Panc1 (cell line): ENCODE measurements at regions not wholly inside any gene's neighbourhood (a gene's known extent, or its start where the extent isn't known, plus 50 kb on each side); places are given as distances from the start of the nearest gene placed in this dataset.

Experiments
- CTCF ChIP-seq: fragments of 450-650 bp; IDR thresholded peaks from 2 replicates; pipeline ENCODE4 v1.5.1; 2017; ENCODE audit warnings: mild to moderate bottlenecking
- POLR2AphosphoS5 ChIP-seq: IDR thresholded peaks from 2 replicates; pipeline ENCODE4 v1.6.1; 2012; ENCODE audit warnings: mild to moderate bottlenecking, low read depth, low read length, moderate library complexity
- REST ChIP-seq, 2 experiments: IDR thresholded peaks; 2 replicates each; pipeline ENCODE4 v1.6.1; 2011 to 2012; ENCODE audit warnings: low read depth in 2 of 2, control low read depth in 1 of 2, low read length in 1 of 2, mild to moderate bottlenecking in 1 of 2, moderate library complexity in 1 of 2; ENCODE audit not compliant: insufficient read depth in 1 of 2

- TF ChIP-seq CTCF (no peak), REST (IDR thresholded peaks at IDR 0.05; ENCODE audit: insufficient read depth in 1 of 2, low read depth in 2 of 2, low read length in 1 of 2) (no peak), POLR2AphosphoS5 (no peak)
Observed at GRCh38 chr10:128571071-128571470, 444.8 kb upstream of the MKI67 start.
